HG03139 (cell line): ENCODE measurements at regions not wholly inside any gene's neighbourhood (a gene's known extent, or its start where the extent isn't known, plus 50 kb on each side); places are given as distances from the start of the nearest gene placed in this dataset.

Experiments used
- ATAC-seq: cut with Tn5 transposase; IDR thresholded peaks from one replicate; pipeline ENCODE4 v1.9.1; 2021; ENCODE audit not compliant: unreplicated experiment

GRCh38 chr9:134227451-134228411 lies 63.4 kb upstream of the RNU6ATAC start:
- ATAC-seq = no peak

- ATAC-seq = no peak
Measured at GRCh38 chr9:134228649-134229048, 64.3 kb upstream of the RNU6ATAC start.

GRCh38 chr9:134229466-134230091 lies 65.2 kb upstream of the RNU6ATAC start:
- ATAC-seq = no peak

GRCh38 chr9:134230092-134230941 lies 66.0 kb upstream of the RNU6ATAC start:
- no peak for ATAC-seq

GRCh38 chr9:134230942-134231325 lies 66.6 kb upstream of the RNU6ATAC start:
- ATAC-seq = no peak

GRCh38 chr9:134231330-134231745 lies 67.0 kb upstream of the RNU6ATAC start:
- no peak for ATAC-seq

- no peak for ATAC-seq
Measured at GRCh38 chr9:134231767-134232166, 67.4 kb upstream of the RNU6ATAC start.

GRCh38 chr9:134233022-134233421 lies 68.7 kb upstream of the RNU6ATAC start:
- ATAC-seq = no peak

GRCh38 chr9:134234001-134234660 lies 69.8 kb upstream of the RNU6ATAC start:
- no peak for ATAC-seq

GRCh38 chr9:134234687-134235359 lies 70.5 kb upstream of the RNU6ATAC start:
- no peak for ATAC-seq

GRCh38 chr9:134235366-134235765 lies 71.0 kb upstream of the RNU6ATAC start:
- no peak for ATAC-seq

- no peak for ATAC-seq
Measured at GRCh38 chr9:134236001-134236421, 71.6 kb upstream of the RNU6ATAC start.

- ATAC-seq = no peak
Measured at GRCh38 chr9:134236935-134237629, 72.7 kb upstream of the RNU6ATAC start.

GRCh38 chr9:134237630-134238265 lies 73.4 kb upstream of the RNU6ATAC start:
- ATAC-seq = no peak

- ATAC-seq = no peak
Measured at GRCh38 chr9:134239130-134239903, 75.0 kb upstream of the RNU6ATAC start.

- no peak for ATAC-seq
Measured at GRCh38 chr9:134239939-134240338, 75.6 kb upstream of the RNU6ATAC start.

- ATAC-seq = no peak
Measured at GRCh38 chr9:134240361-134240760, 76.0 kb upstream of the RNU6ATAC start.

GRCh38 chr9:134242706-134243105 lies 78.3 kb upstream of the RNU6ATAC start:
- no peak for ATAC-seq
